ENCODE measurements at regions not wholly inside any gene's neighbourhood (a gene's known extent, or its start where the extent isn't known, plus 50 kb on each side); places are given as distances from the start of the nearest gene placed in this dataset.
"Not testable (repeated sequence)": the region's sequence is repeated elsewhere in the genome, so short reads cannot be mapped to it uniquely, and the experiment has no call there.

- not testable (repeated sequence) for DNase-seq (ENCODE audit: low read depth in 2 of 2)
Observed at GRCh38 chr14:48266201-48266600, 590.8 kb upstream of the MDGA2 start.

GRCh38 chr14:48261436-48261835, 586.0 kb upstream of the MDGA2 start:
- DNase-seq (ENCODE audit: low read depth in 2 of 2), result no peak

- DNase-seq (ENCODE audit: low read depth in 2 of 2), result not testable (repeated sequence)
Observed at GRCh38 chr14:48260394-48261295, 585.2 kb upstream of the MDGA2 start.

- DNase-seq (ENCODE audit: low read depth in 2 of 2), result not testable (repeated sequence)
Observed at GRCh38 chr14:48259876-48260275, 584.5 kb upstream of the MDGA2 start.

- not testable (repeated sequence) for DNase-seq (ENCODE audit: low read depth in 2 of 2)
Observed at GRCh38 chr14:48259232-48259631, 583.8 kb upstream of the MDGA2 start.

- not testable (repeated sequence) for DNase-seq (ENCODE audit: low read depth in 2 of 2)
Observed at GRCh38 chr14:48258703-48259102, 583.3 kb upstream of the MDGA2 start.

- DNase-seq (ENCODE audit: low read depth in 2 of 2), result no peak
Observed at GRCh38 chr14:48253020-48253419, 577.6 kb upstream of the MDGA2 start.

GRCh38 chr14:48251290-48251689, 575.9 kb upstream of the MDGA2 start:
- no peak for DNase-seq (ENCODE audit: low read depth in 2 of 2)

GRCh38 chr14:48250575-48250974, 575.2 kb upstream of the MDGA2 start:
- no peak for DNase-seq (ENCODE audit: low read depth in 2 of 2)

GRCh38 chr14:48247977-48248376, 572.6 kb upstream of the MDGA2 start:
- DNase-seq (ENCODE audit: low read depth in 2 of 2), result no peak

- no peak for DNase-seq (ENCODE audit: low read depth in 2 of 2)
Observed at GRCh38 chr14:48243900-48244299, 568.5 kb upstream of the MDGA2 start.

- no peak for DNase-seq (ENCODE audit: low read depth in 2 of 2)
Observed at GRCh38 chr14:48229091-48229490, 553.7 kb upstream of the MDGA2 start.

- DNase-seq (ENCODE audit: low read depth in 2 of 2), result no peak
Observed at GRCh38 chr14:48193893-48194292, 518.5 kb upstream of the MDGA2 start.

- DNase-seq (ENCODE audit: low read depth in 2 of 2), result not testable (repeated sequence)
Observed at GRCh38 chr14:48149624-48150023, 474.2 kb upstream of the MDGA2 start.

GRCh38 chr14:48140804-48141203, 465.4 kb upstream of the MDGA2 start:
- DNase-seq (ENCODE audit: low read depth in 2 of 2), result no peak

- DNase-seq (ENCODE audit: low read depth in 2 of 2), result no peak
Observed at GRCh38 chr14:48129472-48129871, 454.1 kb upstream of the MDGA2 start.

- DNase-seq (ENCODE audit: low read depth in 2 of 2), result no peak
Observed at GRCh38 chr14:48127674-48128073, 452.3 kb upstream of the MDGA2 start.

- no peak for DNase-seq (ENCODE audit: low read depth in 2 of 2)
Observed at GRCh38 chr14:48125654-48126053, 450.2 kb upstream of the MDGA2 start.

GRCh38 chr14:48113713-48114112, 438.3 kb upstream of the MDGA2 start:
- DNase-seq (ENCODE audit: low read depth in 2 of 2), result no peak

- no peak for DNase-seq (ENCODE audit: low read depth in 2 of 2)
Observed at GRCh38 chr14:48111151-48111550, 435.7 kb upstream of the MDGA2 start.

- DNase-seq (ENCODE audit: low read depth in 2 of 2), result no peak
Observed at GRCh38 chr14:48107646-48108045, 432.2 kb upstream of the MDGA2 start.

- DNase-seq (ENCODE audit: low read depth in 2 of 2), result no peak
Observed at GRCh38 chr14:48096897-48097296, 421.5 kb upstream of the MDGA2 start.

GRCh38 chr14:48086516-48086915, 411.1 kb upstream of the MDGA2 start:
- DNase-seq (ENCODE audit: low read depth in 2 of 2), result no peak

- no peak for DNase-seq (ENCODE audit: low read depth in 2 of 2)
Observed at GRCh38 chr14:48075487-48075886, 400.1 kb upstream of the MDGA2 start.

All from stimulated activated CD4-positive, alpha-beta T cell treated with anti-CD3 and anti-CD28 coated beads, Interleukin-15, amount 100 ng/mL, for 48 hours (primary cell).